AG09319 (cell line): ENCODE measurements at regions not wholly inside any gene's neighbourhood (a gene's known extent, or its start where the extent isn't known, plus 50 kb on each side); places are given as distances from the start of the nearest gene placed in this dataset.

Experiments
- DNase-seq: peaks from one replicate; pipeline ENCODE4 v3.0.0-alpha.2; 2010; ENCODE audit warnings: low read depth; ENCODE audit errors: extremely low read depth
- CTCF ChIP-seq: IDR thresholded peaks from 2 replicates; pipeline ENCODE4 v1.5.1; 2011; ENCODE audit warnings: low read depth, mild to moderate bottlenecking, inconsistent platforms, low read length, moderate library complexity

- no peak for DNase-seq
- no peak for TF ChIP-seq CTCF
Observed at GRCh38 chr3:103796068-103796467, 1361.3 kb downstream of the ZPLD1 start.

- no peak for TF ChIP-seq CTCF
- DNase-seq: no peak
Observed at GRCh38 chr3:103803787-103804186, 1369.0 kb downstream of the ZPLD1 start.

- no peak for DNase-seq
- TF ChIP-seq CTCF: no peak
Observed at GRCh38 chr3:103810167-103810566, 1375.4 kb downstream of the ZPLD1 start.

GRCh38 chr3:103813955-103814354, 1379.1 kb downstream of the ZPLD1 start:
- DNase-seq: no peak
- no peak for TF ChIP-seq CTCF

GRCh38 chr3:103818398-103818797, 1383.6 kb downstream of the ZPLD1 start:
- no peak for DNase-seq
- no peak for TF ChIP-seq CTCF

- TF ChIP-seq CTCF: no peak
- no peak for DNase-seq
Observed at GRCh38 chr3:103818800-103819199, 1384.0 kb downstream of the ZPLD1 start.

GRCh38 chr3:103825586-103825985, 1390.8 kb downstream of the ZPLD1 start:
- no peak for DNase-seq
- TF ChIP-seq CTCF: no peak
